ENCODE measurements at regions not wholly inside any gene's neighbourhood (a gene's known extent, or its start where the extent isn't known, plus 50 kb on each side); places are given as distances from the start of the nearest gene placed in this dataset.

GRCh38 chr4:169851750-169852149 lies 94.0 kb upstream of the HPF1 start (continued):
- no peak for TF ChIP-seq CEBPB (IDR thresholded peaks at IDR 0.05; ENCODE audit: low read depth, low read length)
- no peak for TF ChIP-seq BCL11A (IDR thresholded peaks at IDR 0.05; ENCODE audit: low read depth in 2 of 2, low read length in 2 of 2)
- TF ChIP-seq GTF2F1 (IDR thresholded peaks at IDR 0.05; ENCODE audit: borderline replicate concordance, low read depth, low read length), result no peak
- no peak for TF ChIP-seq SAP30 (IDR thresholded peaks at IDR 0.05; ENCODE audit: insufficient read depth, insufficient replicate concordance, low read length)
- no peak for TF ChIP-seq CHD7 (IDR thresholded peaks at IDR 0.05; ENCODE audit: insufficient replicate concordance, low read length)

All from H1 (cell line).